Activated T-helper 9 cell treated with anti-CD3 and anti-CD28 coated beads, Interleukin-2, amount 50 U/mL, for 16 hours (primary cell): ENCODE measurements at regions not wholly inside any gene's neighbourhood (a gene's known extent, or its start where the extent isn't known, plus 50 kb on each side); places are given as distances from the start of the nearest gene placed in this dataset.

ENCODE experiments used
- DNase-seq: peaks from one replicate; pipeline ENCODE4 v3.0.0-alpha.2; 2020; ENCODE audit warnings: low read depth

DNA sequence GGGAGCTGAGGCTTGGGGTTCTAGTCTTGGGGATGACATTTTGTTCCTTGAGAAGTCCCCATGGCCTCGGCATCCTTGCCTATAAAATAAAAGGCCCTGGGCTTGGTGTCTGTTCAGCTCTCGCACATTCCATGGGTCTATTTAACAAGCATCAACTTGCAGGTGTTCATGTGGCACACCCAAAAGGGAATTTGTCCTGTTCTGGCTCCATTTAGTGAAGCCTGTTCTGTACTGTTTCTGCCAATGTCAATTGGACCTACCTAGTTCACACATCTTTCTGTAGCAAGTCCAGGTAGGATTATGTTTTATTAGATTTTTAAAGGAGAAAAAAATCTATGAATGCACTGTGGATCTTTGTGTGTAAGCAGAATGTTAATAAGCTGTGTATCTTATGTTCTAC is 262.0 kb downstream of the HIVEP2 start:
- no peak for DNase-seq

- DNase-seq = no peak
Measured at GRCh38 chr6:142683714-142684141, 261.2 kb downstream of the HIVEP2 start.

DNA sequence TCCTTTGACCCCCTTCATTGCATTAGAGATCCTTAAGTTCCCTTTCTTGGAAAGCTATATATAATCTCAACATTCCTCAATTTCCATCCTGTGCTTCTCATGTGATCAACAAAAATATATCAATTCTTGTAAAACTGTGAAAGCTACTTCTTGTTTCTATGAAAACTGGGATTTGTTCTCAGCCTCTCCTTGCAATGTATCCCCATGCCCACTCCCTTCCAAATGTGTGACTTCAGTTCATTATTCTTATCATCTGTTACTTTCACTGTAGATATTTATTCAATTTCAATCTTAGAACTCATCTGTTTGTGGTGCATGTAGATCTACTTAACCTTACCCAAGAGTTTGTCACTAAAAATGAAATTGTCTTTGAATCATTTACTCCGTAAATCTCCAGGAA is 260.6 kb downstream of the HIVEP2 start:
- DNase-seq = no peak

- no peak for DNase-seq
Measured at GRCh38 chr6:142685852-142686506, 259.0 kb downstream of the HIVEP2 start.

DNA sequence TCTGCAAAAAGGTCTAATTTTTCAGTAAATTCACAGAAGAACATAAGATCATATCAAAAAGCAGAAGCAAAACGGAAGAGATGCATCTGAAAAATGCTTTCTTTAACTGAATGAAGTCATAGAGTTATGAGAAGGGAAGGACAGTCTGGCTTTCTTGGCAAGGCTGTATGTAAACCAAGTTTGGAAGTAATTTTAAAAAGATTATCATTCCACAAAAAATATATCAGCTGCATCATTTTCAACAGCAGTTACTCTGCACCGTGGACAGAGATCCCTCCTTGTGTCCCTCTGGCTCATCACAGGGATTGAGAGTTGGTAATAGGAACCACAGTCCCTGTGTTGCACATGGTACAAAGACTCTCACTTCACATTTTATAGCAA is 258.5 kb downstream of the HIVEP2 start:
- DNase-seq = no peak

DNA sequence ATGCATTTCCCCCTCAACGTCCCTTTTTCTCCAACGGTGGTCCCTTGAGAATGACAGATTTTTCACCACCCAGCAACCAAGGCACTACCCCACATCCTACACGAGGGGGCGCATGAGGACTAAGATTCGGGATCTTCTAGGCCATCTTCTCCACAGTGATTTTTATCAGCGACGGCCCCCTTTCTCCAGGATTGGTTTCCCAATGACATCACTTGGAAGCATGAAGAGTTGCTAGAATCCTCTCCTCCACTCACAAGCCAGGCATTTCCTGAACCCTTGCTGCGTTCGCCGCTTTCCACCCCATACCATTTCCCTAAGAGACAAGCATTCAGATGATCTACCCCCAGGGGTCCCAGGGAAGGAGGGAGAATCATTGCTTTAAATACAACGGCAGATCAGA is 252.0 kb downstream of the HIVEP2 start:
- peak; percentile 48 for DNase-seq

DNA sequence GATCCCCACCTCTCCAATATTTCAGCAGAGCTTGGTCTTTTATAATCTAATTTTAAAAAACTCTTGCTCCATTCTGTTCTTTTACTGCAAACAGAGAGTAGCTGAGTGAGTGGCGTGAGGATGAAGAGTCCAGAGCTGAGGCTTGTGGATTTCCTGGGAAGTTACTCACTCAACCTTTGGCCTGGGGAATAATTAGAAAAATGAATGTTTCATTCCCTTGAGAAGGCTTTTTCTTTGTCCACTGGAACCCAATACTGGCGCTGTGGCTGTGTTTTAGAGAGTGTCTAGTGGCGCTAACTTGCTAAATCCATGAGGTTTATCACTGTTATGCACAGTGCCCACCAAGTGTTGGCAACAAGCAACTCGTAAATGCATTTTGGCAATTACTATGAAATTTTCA is 251.5 kb downstream of the HIVEP2 start:
- no peak for DNase-seq

GRCh38 chr6:142694054-142694453 is 250.9 kb downstream of the HIVEP2 start:
- DNase-seq = no peak

- DNase-seq = no peak
Measured at GRCh38 chr6:142695016-142695415, 250.0 kb downstream of the HIVEP2 start.

- DNase-seq = no peak
Measured at GRCh38 chr6:142696123-142697000, 248.6 kb downstream of the HIVEP2 start.

DNA sequence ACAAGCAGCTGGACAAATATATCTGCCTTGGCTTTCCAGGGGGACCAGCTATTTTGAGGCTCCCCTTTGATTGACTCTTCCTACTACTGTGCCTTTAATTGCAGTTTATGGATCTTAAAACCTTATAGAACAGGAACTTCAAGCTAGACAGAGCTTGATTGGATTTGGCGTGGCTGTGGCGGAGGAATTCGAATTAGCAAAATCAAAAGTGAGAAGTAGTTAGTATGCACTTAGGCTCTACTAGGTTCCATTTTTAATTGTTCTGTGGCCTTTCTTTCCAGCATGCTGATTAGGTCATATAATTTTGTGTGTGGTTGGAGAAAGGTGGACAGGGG is 248.0 kb downstream of the HIVEP2 start:
- no peak for DNase-seq

GRCh38 chr6:142697922-142698321 is 247.1 kb downstream of the HIVEP2 start:
- no peak for DNase-seq

- DNase-seq = no peak
Measured at GRCh38 chr6:142698751-142699150, 246.2 kb downstream of the HIVEP2 start.

- no peak for DNase-seq
Measured at GRCh38 chr6:142699391-142699790, 245.6 kb downstream of the HIVEP2 start.

DNA sequence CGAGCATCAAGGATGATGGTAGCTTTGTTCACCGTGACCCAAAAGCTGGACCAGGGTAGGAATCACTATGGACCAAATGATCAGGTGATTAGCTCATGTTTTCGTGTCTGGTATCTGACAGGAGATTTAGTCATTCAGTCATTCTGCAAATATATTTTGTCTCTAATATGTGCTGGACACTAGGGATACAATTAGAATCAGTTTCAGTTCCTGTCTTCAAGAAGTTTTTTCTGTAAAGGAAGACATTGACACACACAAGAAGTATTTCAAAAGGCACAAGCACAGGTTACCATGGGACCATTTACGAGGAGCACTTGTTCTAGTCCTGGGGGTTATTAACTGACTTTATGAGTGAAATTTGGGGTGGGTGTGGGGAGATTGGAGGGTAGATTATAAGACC is 244.9 kb downstream of the HIVEP2 start:
- DNase-seq = no peak

- DNase-seq = no peak
Measured at GRCh38 chr6:142700671-142701312, 244.2 kb downstream of the HIVEP2 start.
